Right atrium auricular region (tissue), 2 donors: ENCODE measurements at regions not wholly inside any gene's neighbourhood (a gene's known extent, or its start where the extent isn't known, plus 50 kb on each side); places are given as distances from the start of the nearest gene placed in this dataset.

Source experiments
- DNase-seq: peaks from one replicate; pipeline ENCODE4 v3.0.0-alpha.2; 2019; ENCODE audit warnings: low spot score
- H3K27ac ChIP-seq, 2 donors: fragments of 200-600 bp; sonication (generic); 1 replicate in 1 of 2; 2 replicates in 1 of 2; pipeline ENCODE4 v1.5.1; 2016 to 2019
- H3K27me3 ChIP-seq, 2 donors: fragments of 200-600 bp; sonication (generic); one replicate each; pipeline versions ENCODE4 v1.5.1 to v1.6.0; 2017 to 2019
- H3K36me3 ChIP-seq: fragments of 200-600 bp; sonication (generic); one replicate; pipeline ENCODE4 v1.5.1; 2016
- H3K4me1 ChIP-seq, 2 donors: fragments of 200-600 bp; sonication (generic); one replicate each; pipeline versions ENCODE4 v1.5.1 to v1.6.0; 2017 to 2019
- H3K4me3 ChIP-seq, 2 donors: fragments of 200-600 bp; sonication (generic); 1 replicate in 1 of 2; 2 replicates in 1 of 2; pipeline ENCODE4 v1.5.1; 2017 to 2019; ENCODE audit warnings: mild to moderate bottlenecking in 1 of 2, moderate library complexity in 1 of 2
- H3K9me3 ChIP-seq, 2 donors: fragments of 200-600 bp; sonication (generic); one replicate each; pipeline ENCODE4 v1.5.1; 2019
- TF ChIP-seq, protein P1 (sequence below), 2 donors: fragments of 200-600 bp; sonication (generic); IDR thresholded peaks; one replicate each; pipeline ENCODE4 v1.5.1; 2019; ENCODE audit warnings: antibody characterized with exemption in 2 of 2

DNA sequence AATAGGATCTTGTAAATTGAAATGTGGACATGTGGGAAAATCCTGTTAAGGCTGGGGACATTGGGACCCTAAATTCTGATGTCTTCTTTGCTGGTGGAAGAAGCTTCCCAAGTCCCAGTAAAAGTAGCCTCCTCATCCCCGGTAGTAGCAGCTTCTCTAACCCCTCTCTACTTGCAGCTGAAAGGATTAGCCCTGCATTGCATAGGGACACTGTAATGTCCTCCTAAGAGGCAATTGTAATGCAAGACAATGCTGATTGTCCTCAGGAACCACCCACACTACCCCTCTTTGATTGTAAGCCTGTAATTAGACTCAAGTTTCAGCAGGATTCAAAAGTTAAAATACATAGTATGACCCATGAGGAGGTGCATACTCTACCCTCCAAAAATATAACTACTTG lies 1938.4 kb upstream of the C9orf72 start:
- Histone ChIP-seq H3K9me3 (no peaks in the 10 kb centered on the region), H3K27me3 (no peaks in the 10 kb centered on the region), H3K36me3 (no peaks in the 10 kb centered on the region), H3K4me3 (no peak overlapping the region), H3K4me1 (no peaks in the 10 kb centered on the region), H3K27ac (no peak overlapping the region)
- TF ChIP-seq, protein P1, sequence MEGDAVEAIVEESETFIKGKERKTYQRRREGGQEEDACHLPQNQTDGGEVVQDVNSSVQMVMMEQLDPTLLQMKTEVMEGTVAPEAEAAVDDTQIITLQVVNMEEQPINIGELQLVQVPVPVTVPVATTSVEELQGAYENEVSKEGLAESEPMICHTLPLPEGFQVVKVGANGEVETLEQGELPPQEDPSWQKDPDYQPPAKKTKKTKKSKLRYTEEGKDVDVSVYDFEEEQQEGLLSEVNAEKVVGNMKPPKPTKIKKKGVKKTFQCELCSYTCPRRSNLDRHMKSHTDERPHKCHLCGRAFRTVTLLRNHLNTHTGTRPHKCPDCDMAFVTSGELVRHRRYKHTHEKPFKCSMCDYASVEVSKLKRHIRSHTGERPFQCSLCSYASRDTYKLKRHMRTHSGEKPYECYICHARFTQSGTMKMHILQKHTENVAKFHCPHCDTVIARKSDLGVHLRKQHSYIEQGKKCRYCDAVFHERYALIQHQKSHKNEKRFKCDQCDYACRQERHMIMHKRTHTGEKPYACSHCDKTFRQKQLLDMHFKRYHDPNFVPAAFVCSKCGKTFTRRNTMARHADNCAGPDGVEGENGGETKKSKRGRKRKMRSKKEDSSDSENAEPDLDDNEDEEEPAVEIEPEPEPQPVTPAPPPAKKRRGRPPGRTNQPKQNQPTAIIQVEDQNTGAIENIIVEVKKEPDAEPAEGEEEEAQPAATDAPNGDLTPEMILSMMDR (IDR thresholded peaks at IDR 0.05): no peak
- DNase-seq: no peak

DNA sequence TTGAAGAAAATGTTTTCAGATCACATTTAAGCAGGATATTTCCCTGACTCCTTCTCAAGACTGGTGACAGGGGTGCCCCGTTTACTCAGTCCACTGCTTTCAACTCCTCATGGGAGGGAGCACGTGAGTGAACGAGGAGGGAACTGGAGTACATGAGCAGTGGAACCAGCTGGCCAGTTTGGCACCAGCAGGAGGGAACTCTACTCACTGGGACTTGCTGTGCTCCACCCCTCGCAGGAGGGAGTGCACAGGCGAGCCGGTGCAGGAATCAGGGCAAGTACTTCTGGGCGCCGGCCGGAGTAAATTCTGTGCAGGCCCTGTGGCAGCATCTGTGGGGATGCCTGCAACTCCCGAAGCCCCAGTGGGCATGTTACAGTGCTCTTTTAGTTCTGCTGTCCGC lies 1941.1 kb upstream of the C9orf72 start:
- no peaks in the 10 kb centered on the region for H3K4me1 ChIP-seq
- no peaks in the 10 kb centered on the region for H3K27me3 ChIP-seq
- DNase-seq: no peak
- TF ChIP-seq, protein P1 (IDR thresholded peaks at IDR 0.05): no peak
- no peaks in the 10 kb centered on the region for H3K9me3 ChIP-seq
- no peak overlapping the region for H3K27ac ChIP-seq
- no peaks in the 10 kb centered on the region for H3K36me3 ChIP-seq
- no peak overlapping the region for H3K4me3 ChIP-seq

DNA sequence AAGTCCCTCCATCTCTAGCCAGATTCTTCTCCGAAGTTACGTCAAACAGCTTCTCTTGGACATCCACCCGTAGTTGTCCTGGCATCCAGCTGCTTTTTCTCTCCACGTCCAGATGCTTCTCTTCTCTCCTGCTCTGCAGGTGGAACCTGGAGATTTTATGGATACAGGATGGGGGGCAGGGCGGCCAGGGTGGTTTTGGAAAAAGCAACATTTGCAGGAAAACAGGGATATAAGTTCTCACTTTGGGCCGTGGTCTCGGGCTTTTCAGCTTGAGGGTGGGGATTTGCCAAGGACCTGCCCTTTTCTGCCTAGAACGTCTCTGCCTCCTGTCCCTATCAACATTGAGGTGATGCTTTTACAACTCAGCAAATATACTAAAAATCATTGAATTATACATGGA lies 1941.6 kb upstream of the C9orf72 start:
- Histone ChIP-seq H3K4me3 (no peak overlapping the region), H3K27ac (no peak overlapping the region), H3K4me1 (no peaks in the 10 kb centered on the region), H3K9me3 (no peaks in the 10 kb centered on the region), H3K27me3 (no peaks in the 10 kb centered on the region), H3K36me3 (no peaks in the 10 kb centered on the region)
- DNase-seq: no peak
- TF ChIP-seq, protein P1 (IDR thresholded peaks at IDR 0.05): no peak

DNA sequence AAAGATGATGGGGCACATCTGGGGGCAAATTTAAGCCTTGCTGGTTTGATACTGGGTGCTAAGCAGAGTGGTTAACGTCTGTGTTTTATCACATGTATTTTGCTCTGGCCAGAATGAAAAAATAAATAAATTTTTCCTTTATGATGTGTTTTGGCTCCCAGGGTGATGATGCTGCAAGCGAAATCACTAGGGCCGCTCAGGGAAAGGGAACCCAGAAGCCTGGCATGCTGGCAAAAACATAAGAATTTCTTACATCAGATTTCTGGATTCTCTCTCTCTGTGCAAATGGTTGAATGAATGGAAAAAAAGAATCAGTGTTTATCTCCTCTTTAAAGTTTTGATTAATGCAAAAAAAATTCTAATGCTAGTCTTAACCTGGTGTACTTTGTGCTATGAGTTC lies 1975.2 kb upstream of the C9orf72 start:
- H3K4me1 ChIP-seq: no peaks in the 10 kb centered on the region
- no peaks in the 10 kb centered on the region for H3K36me3 ChIP-seq
- H3K27ac ChIP-seq: no peak overlapping the region
- no peak overlapping the region for H3K4me3 ChIP-seq
- no peaks in the 10 kb centered on the region for H3K9me3 ChIP-seq
- no peaks in the 10 kb centered on the region for H3K27me3 ChIP-seq
- TF ChIP-seq, protein P1 (IDR thresholded peaks at IDR 0.05): no peak
- no peak for DNase-seq

DNA sequence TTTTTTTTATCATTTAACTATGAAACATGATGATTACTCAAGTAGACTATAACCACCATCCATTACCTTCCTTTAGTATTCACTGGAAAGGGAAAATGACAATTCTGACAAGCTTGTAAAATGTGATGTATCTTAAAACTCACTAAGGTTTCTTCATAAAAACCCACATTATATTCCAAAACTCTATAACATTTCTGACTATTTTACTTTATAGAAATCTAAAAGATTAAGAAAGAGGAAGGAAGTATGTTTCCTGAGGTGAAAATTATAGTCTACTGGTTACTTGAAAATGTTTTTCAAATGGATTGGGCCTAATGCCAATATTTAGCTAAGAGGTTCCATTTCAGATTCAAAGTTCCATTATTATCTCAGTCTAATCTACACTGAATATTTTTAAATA lies 1982.2 kb upstream of the C9orf72 start:
- no peaks in the 10 kb centered on the region for H3K4me1 ChIP-seq
- TF ChIP-seq, protein P1 (IDR thresholded peaks at IDR 0.05): no peak
- H3K4me3 ChIP-seq: no peak overlapping the region
- no peaks in the 10 kb centered on the region for H3K27me3 ChIP-seq
- no peak for DNase-seq
- H3K36me3 ChIP-seq: no peaks in the 10 kb centered on the region
- peaks cover 0 to 3% of the 10 kb centered on the region in 2 donors for H3K9me3 ChIP-seq
- H3K27ac ChIP-seq: no peak overlapping the region

DNA sequence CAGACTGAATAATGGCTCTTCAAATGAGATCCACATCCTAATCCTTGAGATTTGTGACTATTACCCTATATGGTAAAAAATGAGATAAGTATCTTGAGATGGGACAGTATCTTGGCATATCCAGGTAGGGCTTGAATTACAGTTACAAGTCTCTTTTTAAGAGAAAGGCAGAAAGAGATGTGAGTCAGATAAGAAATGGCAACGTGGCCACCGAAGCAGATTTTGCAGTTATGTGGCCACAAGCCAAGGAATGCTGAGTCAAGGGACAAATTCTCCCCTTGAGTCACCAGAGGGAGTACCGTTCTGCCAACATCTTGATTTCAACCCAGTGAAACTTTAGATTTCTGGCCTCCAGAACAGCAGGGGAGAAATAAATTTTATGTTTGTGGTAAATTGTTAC lies 1983.0 kb upstream of the C9orf72 start:
- no peaks in the 10 kb centered on the region for H3K27me3 ChIP-seq
- no peaks in the 10 kb centered on the region for H3K36me3 ChIP-seq
- TF ChIP-seq, protein P1 (IDR thresholded peaks at IDR 0.05): no peak
- no peak overlapping the region for H3K4me3 ChIP-seq
- H3K4me1 ChIP-seq: no peaks in the 10 kb centered on the region
- no peak for DNase-seq
- H3K27ac ChIP-seq: no peak overlapping the region
- H3K9me3 ChIP-seq: peaks cover 0 to 3% of the 10 kb centered on the region in 2 donors
